Vagina (tissue), 2 donors: ENCODE measurements at regions not wholly inside any gene's neighbourhood (a gene's known extent, or its start where the extent isn't known, plus 50 kb on each side); places are given as distances from the start of the nearest gene placed in this dataset.

Experiments
- POLR2A ChIP-seq, 2 donors: fragments of 450-650 bp; IDR thresholded peaks; one replicate each; pipeline ENCODE4 v1.6.1; 2017; ENCODE audit warnings: antibody characterized with exemption in 2 of 2, mild to moderate bottlenecking in 2 of 2, moderate library complexity in 2 of 2
- TF ChIP-seq, protein P1 (sequence below), 3 experiments: fragments of 450-650 bp in 2 of 3; fragments of 200-600 bp in 1 of 3; sonication (generic) in 1 of 3; IDR thresholded peaks; one replicate each; pipeline ENCODE4 v1.5.1; 2017 to 2019; ENCODE audit warnings: antibody characterized with exemption in 3 of 3, mild to moderate bottlenecking in 2 of 3, moderate library complexity in 2 of 3

DNA sequence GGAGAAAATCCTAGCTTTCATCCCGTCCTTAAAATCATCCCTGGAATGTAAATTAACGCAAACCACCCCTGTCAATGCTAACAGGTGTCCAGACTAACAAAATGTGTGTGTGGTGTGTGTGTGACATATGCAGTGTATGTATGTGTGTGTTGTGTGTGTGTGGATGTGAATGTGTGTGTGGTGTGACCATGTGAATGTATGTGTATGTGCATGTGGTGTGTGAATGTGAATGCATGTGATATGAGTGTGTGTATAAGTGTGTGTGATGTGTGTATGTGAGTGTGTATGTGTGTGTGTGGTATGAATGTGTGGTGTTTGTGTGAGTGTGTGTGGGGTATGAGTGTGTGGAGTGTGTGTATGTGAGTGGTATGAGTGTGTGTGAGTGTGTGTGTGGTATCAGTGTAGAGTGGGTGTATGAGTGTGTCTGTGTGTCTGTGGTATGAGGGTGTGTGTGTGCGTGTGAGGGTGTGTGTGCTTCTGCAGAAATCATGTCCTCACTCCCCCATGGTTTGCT is 190.8 kb downstream of the TEX29 start:
- TF ChIP-seq, protein P1, sequence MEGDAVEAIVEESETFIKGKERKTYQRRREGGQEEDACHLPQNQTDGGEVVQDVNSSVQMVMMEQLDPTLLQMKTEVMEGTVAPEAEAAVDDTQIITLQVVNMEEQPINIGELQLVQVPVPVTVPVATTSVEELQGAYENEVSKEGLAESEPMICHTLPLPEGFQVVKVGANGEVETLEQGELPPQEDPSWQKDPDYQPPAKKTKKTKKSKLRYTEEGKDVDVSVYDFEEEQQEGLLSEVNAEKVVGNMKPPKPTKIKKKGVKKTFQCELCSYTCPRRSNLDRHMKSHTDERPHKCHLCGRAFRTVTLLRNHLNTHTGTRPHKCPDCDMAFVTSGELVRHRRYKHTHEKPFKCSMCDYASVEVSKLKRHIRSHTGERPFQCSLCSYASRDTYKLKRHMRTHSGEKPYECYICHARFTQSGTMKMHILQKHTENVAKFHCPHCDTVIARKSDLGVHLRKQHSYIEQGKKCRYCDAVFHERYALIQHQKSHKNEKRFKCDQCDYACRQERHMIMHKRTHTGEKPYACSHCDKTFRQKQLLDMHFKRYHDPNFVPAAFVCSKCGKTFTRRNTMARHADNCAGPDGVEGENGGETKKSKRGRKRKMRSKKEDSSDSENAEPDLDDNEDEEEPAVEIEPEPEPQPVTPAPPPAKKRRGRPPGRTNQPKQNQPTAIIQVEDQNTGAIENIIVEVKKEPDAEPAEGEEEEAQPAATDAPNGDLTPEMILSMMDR (IDR thresholded peaks at IDR 0.05) = no peak
- no peak for TF ChIP-seq POLR2A (IDR thresholded peaks at IDR 0.05)
